SKM-1 treated with dmso at 0.1 percent for 144 hours (cell line): ENCODE measurements at regions not wholly inside any gene's neighbourhood (a gene's known extent, or its start where the extent isn't known, plus 50 kb on each side); places are given as distances from the start of the nearest gene placed in this dataset.

Experiments used
- DNase-seq: peaks from one replicate; lab custom pipeline; 2025; ENCODE audit not compliant: unreplicated experiment; lab: John Stamatoyannopoulos, UW

- DNase-seq = no peak
Observed at GRCh38 chr2:60105906-60106305, 447.5 kb downstream of the BCL11A start.

- DNase-seq = no peak
Observed at GRCh38 chr2:60104514-60105505, 448.6 kb downstream of the BCL11A start.

GRCh38 chr2:60100034-60100433 lies 453.4 kb downstream of the BCL11A start:
- DNase-seq = peak; percentile 36

DNA sequence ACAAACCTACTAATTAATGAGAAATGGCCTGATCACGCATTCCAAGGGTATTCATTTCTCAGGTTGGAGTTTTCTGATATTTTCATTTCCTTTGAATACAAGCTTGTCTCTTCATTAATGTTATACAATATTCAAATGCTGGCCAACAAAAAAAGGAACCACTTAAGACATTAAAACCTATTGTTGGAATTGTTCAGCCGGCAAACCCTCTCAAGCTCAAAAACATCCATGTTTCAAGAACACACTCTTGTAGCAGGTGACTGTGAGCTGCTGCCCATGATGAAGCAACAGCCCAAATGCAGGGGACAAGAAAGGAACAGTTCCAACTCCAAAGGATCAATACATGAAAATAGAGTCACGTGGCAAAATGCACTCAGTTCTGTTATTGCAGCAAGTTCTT lies 454.5 kb downstream of the BCL11A start:
- DNase-seq = no peak

GRCh38 chr2:60097298-60097697 lies 456.2 kb downstream of the BCL11A start:
- DNase-seq = no peak

DNA sequence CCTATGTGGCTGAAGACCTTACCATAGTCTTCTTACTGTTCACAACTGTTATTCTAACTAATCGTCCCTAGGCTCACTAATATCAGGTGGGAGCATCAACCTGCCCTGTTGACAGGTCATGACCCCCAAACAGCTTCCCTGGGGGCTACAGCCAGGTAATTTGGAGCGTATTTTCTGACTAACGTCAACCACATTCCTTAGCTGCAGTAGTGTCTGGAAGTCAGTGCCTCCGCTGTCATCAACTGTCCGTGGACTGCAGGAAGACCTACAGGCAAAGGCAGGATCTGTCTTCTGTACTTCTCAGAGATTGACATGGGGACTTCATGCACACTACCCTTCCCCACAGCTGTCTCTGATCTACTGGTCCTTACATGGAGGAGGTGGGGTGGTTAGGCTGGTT lies 456.9 kb downstream of the BCL11A start:
- no peak for DNase-seq

- no peak for DNase-seq
Observed at GRCh38 chr2:60095903-60096302, 457.6 kb downstream of the BCL11A start.

- DNase-seq = no peak
Observed at GRCh38 chr2:60095202-60095815, 458.1 kb downstream of the BCL11A start.

GRCh38 chr2:60094450-60094929 lies 459.0 kb downstream of the BCL11A start:
- no peak for DNase-seq

DNA sequence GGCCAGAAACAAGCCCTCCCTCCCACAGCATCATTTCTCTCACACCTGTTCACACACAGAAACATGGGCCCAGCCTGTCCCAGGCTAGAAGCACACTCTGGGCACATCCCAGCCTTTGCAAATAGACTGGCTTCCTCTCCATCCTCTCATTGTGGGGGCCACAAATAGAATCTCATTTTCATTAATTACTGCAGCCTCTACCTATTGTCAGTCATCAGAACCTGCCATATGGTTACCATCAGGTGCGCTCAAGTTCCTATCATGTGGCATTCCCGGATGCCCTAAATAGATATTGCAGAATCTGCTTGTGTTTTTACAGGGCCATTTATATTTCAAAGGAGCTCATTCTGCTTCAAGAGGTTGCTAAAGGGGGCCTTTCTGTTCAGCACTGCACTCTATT lies 460.7 kb downstream of the BCL11A start:
- no peak for DNase-seq

GRCh38 chr2:60091894-60092293 lies 461.6 kb downstream of the BCL11A start:
- DNase-seq = no peak

GRCh38 chr2:60091266-60091665 lies 462.2 kb downstream of the BCL11A start:
- DNase-seq = no peak

GRCh38 chr2:60079562-60079961 lies 473.9 kb downstream of the BCL11A start:
- DNase-seq = peak; percentile 22

DNA sequence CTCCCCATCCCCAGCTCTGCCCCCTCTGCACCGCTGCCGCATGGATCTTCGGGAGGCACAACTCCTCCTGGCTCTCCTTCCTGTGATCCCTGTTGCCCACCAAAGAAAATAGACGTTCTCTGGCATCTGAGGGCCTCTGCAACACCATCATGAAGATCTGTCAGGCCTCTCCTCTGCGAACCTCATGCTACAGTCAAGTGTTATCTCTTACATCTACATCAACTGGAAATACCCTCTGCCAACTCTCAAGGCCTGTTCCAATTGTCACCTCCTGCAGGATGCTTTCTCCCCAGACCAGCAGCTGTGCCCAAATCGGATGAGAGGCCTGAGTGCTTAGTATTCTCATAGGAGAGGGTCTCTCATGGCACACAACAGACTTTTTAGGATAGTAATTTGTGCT lies 478.4 kb downstream of the BCL11A start:
- DNase-seq = no peak

GRCh38 chr2:60073201-60073600 lies 480.3 kb downstream of the BCL11A start:
- no peak for DNase-seq

- no peak for DNase-seq
Observed at GRCh38 chr2:60072609-60073008, 480.8 kb downstream of the BCL11A start.

DNA sequence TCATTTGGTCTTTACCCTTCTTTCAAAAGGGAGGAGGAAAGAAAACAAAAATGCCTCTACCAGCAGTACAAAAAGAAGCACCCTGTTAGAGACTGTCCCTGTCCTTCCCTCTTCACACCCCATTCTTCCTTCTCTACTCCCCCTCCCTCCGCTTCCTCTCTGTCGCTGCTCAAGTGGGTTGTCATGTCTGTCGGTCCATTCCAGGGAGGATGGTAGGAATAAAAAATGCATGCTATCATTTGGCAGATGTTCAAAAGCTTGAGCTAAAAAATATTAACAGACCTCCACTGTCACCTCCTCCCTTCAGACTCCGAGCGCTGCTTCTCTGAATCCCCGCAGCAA lies 482.0 kb downstream of the BCL11A start:
- DNase-seq = no peak

DNA sequence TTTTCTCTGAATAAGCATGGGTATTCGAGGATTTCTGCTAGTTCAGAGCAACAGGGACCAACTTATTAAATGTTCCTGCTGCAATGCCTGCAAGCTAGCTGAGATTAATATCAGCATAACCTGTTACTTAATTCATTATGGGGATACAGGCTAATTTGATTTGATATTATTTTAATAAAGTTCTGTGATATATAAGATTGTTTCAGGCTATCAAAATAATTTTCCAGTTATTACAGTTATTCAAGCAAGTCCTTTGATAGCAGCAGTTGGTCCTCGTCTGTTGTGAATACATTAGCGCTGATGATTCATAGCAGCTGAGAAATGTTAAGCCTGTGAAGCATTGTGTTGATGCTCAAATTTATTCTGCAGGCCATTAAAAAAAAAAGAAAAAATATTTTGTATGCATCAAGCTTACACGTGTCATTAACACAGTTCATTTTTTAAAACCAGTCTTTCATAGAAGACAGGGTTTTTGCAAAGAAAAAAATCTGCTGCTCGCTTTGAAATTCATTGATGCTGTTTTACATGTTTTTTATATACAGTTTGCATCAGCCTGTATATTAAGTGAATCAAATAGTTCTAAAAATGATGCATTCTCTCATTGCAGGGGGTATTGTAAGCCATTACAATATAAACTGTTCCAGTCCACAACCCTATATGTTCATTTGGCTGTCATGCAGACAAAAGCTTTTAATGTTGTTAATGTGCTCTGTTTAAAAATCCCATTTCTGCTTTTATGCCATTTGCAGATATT lies 482.5 kb downstream of the BCL11A start:
- no peak for DNase-seq

DNA sequence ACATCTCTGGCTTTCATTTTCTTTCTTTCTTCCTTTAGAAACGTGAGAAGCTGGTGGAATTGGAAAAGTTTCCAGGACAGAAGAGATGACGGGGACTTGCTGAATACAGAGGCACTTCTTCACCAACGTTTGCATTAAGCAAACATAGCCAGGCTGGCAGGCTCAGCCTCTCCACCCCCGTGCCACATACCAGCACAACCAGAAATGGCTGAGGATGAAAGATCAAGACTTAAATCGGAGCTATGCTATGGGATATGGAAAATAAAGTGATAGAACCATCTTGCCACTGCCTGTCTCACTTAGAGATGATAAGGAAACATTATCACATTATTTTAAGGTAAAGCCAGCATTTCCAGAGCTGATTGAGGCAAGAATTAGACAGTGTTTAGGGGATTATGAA lies 483.3 kb downstream of the BCL11A start:
- DNase-seq = no peak

DNA sequence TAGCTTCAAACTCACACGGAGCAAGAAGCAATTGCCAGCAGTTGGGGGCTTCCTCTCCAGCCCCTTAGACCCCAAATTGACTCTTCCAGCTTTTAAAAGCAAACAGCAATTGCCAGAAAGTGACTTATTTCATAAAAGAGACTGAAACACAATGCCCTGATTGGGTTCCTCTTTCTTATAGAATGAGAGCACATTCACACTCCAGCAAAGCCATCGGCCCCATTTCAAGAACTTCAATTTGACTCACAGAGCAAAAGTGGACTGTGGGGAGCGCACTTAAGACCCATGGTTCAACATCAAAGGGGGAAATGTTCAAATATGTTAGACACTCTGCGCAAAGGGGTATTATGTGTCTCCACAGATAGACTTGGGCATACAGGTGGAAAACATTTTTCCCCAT lies 484.7 kb downstream of the BCL11A start:
- no peak for DNase-seq

GRCh38 chr2:60067006-60067405 lies 486.4 kb downstream of the BCL11A start:
- no peak for DNase-seq
